ENCODE measurements at regions not wholly inside any gene's neighbourhood (a gene's known extent, or its start where the extent isn't known, plus 50 kb on each side); places are given as distances from the start of the nearest gene placed in this dataset.

DNA sequence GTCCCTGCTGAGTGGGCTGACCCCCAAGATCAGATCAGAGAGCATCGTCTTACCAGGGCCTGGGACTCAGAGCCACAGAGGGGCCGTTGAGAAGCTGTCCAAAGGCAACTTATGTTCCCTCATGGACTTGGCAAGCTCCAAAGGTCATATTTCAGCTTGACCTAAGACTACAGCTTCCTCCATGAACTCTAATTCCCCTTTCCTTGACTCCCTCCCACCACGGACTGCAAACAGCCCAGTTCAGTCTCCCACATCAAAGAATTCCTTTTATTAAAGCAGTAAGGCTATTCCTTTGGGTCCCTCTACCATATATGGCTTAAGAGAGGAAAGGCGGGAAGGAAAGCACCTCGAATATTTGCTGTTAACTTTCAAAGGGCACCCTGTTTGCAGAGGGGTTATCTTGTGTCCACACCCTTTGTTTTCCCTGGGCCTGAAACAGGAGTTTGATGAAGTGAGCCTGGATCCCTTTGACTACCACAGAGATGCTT lies 146.1 kb upstream of the THBS1 start:
- no peak for DNase-seq (ENCODE audit: low spot score)
- in situ Hi-C loops (cut with HindIII; ENCODE audit: low sequenced_read_pairs), result no loop called here

DNA sequence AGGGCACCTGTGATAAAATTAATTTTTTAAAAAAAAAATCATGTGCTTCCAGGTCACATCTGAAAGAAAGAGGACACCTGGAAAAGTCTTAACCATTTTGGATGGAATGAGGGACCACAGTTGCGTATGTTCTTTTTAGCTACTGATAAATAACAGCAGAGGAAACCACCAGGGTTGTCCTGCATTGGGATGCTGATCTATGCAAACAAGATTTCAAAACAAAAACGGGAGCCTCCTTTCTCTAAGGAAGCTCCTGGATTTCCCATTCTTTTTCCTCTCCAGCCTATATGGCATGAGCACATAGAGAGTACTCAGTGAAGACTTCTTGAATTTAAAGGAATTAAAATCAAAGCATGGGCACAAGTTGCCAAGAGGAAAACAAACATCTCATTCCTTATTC lies 145.6 kb upstream of the THBS1 start:
- in situ Hi-C loops (cut with HindIII; ENCODE audit: low sequenced_read_pairs), result no loop called here

DNA sequence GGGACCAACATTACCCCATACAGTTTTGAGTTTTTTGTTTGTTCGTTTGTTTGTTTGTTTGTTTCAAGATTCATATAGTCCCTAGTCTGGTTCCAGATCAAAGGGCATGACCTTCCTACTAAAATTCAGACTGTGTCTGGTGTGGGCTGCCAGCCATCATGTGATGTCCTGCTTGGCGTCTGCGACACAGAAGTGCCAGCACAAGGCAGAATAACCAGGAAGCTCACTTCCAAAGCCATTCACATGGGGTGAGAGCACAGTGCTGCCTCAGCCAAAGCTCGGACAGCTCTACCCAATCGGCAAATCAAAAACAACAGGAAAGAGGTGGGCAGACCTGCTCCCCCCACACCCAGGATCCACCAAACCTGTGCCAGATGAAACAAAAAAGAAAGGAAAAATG lies 142.6 kb upstream of the THBS1 start:
- in situ Hi-C loops (cut with HindIII; ENCODE audit: low sequenced_read_pairs), result no loop called here
- DNase-seq (ENCODE audit: low spot score), result peak; percentile 12

More for the DNA sequence above, 145.6 kb upstream of the THBS1 start:
- no peak for DNase-seq (ENCODE audit: low spot score)

DNA sequence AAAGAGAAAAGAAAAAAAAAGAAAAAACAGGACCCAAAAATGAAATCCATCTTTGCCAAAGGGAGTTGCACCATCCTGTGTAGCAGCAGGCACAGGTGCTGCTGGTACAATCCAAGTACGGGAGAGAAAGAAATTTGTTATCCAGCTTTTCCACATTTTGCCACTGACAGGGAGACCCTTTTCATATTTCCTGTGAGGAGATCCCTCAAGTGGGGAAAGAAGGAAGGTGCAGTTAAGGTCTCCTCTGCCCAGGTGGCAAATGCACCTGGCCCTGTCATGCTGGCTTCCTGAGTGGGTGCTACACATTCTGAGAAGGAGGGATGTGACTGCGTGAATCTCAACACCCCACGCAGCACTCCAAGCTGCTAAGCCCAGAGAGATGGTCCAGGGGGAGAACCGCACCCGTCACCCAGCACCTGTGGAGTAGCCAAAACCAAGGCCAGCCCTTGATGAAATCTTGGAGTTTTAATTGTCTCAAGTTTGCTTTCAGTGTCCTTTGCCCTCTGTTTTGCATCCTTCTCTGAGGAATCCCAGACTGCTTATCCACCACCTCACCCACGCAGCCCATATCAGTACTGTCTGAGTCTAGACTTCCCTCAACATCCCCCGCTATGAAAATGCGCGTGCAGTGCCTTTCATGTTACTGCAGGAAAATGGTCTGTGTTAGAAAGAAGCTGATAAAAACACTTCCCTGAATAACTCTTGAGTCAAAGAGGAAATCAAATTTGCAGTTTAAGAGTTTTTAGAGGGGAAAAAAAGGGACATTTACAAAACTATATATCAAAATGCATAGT lies 141.9 kb upstream of the THBS1 start:
- peak; percentile 19 for DNase-seq (ENCODE audit: low spot score)
- in situ Hi-C loops (cut with HindIII; ENCODE audit: low sequenced_read_pairs), result no loop called here

DNA sequence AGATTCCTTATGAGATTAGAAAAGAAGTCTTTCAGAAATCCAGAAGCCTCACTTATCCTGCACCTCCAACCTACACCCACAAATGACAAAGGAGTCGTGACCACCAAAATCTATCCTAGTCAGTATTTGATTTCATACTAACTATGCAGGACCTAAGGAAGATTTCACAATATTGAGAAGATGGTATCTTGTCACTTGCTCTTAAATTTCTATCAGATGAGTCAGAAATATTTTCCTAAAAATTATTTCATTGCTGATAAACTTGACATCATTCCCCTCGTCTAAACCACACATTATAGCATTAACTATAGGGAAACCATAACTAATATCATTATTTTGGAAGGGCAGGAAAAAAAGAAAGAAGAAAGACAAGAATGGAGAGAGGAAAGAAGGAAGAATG lies 138.0 kb upstream of the THBS1 start:
- DNase-seq (ENCODE audit: low spot score), result no peak
- in situ Hi-C loops (cut with HindIII; ENCODE audit: low sequenced_read_pairs), result no loop called here

DNA sequence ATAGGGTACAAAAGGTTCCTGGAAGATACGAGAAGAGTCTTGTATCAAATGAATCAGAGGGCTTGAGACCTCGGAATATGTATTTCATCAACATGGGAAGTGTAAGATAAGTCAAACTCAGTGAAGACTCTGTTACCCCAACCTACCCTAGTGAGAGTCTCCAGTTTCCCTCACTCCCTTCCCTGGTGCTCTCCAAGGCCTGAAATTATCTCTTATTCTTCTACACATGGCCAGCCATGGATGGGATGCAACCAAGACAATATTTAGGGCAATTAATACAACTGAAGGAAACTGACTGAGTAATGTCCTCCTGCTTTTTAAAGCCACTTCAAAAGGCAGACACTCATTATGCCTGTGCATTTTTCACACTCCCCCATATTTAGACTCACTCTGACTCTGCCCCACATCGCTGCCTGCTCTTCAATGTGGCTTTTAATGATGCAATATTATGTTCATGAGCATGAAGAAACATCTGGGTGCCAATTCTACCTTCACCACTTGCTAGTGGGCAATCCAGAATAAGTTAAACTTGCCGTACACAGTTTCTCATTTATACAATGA lies 137.1 kb upstream of the THBS1 start:
- in situ Hi-C loops (cut with HindIII; ENCODE audit: low sequenced_read_pairs), result no loop called here
- DNase-seq (ENCODE audit: low spot score), result no peak

DNA sequence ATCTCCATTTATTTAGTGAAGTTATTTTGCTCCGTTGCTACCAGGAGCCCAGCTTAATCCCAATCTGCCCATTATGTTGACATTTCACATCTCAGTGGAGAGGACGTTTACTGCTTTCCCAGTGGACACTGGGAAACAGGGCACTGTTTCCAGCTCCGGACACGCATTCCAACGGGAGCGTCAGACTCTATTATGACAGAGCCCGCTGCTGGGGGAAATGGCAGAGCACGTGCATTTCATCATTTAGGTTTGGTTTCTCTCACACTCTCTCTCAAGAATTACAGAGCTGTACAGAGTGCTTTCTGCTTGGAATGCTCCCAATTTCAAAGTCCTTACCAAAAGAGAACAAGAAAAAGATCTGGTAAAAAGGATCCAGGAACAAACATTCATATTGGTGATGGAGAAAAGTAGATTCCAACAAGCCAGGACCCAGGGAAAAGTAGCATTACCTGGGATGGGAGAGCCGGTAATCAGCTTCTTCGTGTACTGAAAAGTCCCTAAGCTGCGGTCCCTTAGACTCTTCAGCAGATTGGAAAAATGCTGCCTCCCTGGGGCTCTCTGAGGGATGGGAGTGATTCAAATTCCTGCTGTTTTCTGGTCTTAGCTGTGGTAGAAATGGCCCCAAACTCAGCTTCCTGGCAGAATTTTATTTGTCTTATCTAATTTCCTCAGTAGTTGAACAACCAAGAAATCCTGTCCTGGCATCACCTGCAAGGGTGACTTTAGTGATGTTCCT lies 136.0 kb upstream of the THBS1 start:
- in situ Hi-C loops (cut with HindIII; ENCODE audit: low sequenced_read_pairs), result no loop called here
- DNase-seq (ENCODE audit: low spot score), result no peak

DNA sequence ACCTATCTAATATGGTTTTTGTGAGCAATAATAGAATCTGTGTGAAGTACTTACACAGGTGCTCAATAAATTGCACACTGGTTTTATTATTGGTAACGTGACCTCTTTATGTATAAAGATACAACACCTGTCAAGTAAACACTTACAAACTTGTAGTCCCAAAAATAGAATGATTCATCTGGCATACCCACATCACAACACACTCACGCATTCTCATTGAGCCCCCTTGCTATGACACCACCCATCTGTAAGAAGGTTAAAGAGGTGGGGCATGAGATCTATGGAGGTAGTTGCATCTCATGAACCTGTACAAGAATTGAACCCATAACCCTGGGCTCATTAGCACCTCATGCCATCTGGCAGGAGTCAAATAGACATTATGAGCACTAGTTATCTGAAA lies 134.9 kb upstream of the THBS1 start:
- in situ Hi-C loops (cut with HindIII; ENCODE audit: low sequenced_read_pairs), result no loop called here
- no peak for DNase-seq (ENCODE audit: low spot score)

DNA sequence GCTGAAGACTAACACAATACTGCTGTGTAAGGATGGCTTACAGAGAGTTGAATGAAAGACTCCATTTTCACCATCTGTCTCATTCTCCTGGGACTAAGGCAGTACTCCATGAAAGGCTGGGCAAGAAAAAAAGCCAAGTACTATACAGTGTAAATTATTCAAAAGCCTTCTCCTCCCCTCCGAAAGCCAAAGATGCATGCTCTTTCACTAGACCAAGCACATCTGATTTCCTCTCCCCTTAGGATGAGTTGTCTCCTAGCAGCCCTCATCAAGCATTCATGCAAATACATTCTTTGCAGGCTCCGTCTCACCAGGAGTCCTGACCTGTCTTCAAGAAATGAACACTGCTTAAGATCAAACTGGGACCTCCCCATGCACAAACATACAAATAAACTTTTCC lies 133.5 kb upstream of the THBS1 start:
- DNase-seq (ENCODE audit: low spot score), result no peak
- in situ Hi-C loops (cut with HindIII; ENCODE audit: low sequenced_read_pairs), result no loop called here

DNA sequence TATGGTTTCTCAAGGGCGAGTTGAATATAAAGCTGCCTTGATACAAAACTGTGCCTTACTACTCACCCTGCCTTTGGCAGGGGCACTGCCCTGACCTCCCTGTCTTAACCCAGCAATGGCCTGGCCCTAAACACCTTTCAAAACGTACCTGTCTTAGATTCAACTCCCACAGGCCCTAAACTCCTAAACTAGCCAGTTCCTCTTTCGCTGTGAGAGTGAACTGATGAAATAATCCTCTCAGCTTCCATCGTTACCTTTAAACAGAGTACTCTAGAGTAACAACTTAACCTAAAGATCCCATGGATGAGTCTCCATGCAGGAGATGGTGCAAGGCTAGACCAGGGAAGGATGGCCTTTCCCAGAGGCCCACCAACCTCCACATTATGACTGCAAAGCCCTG lies 133.0 kb upstream of the THBS1 start:
- no peak for DNase-seq (ENCODE audit: low spot score)
- in situ Hi-C loops (cut with HindIII; ENCODE audit: low sequenced_read_pairs), result no loop called here

DNA sequence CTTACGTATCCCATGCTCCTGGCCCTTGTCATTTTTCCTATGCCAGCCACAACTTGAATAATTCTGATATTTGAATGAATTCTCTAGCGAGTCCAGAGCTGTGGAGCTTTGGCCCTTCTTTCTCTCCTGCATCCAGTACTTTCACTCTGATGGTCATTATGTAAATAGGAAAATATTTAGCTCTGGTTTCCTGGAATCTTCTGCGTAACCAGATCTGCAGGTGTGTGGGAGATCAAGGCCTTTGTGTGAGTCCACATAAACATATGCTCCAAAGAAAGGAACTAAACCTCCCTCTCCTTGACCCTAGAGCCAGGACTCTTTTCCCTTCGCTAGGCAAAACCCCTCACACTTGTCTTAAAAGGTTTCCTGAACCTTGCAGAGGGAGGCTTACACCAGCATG lies 132.5 kb upstream of the THBS1 start:
- no peak for DNase-seq (ENCODE audit: low spot score)

DNA sequence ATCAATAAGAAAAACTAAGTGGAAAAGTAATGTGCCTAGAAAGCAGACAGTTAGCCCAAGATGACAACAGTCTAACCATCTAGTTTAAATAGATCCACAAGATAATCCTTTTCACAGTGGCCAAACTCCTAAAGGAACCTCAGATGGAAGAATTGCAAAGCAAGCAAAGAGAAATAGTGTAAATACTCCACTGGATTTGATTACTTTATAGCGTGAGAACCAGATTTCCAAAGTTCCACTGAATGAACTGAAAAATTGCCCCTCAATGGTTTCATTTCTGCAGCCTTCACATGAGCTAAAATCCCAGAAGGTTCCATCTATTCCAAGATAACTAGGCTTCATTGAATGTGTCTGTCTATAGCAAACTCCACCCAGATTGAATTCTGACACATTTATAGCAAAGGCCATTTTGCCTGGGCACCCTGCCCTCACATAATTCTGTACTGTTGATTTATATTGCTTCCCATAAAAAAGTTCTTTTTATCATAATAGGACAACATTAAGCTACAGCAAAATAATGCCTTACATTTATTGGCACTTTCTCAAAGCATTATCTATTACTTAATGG lies 129.7 kb upstream of the THBS1 start:
- in situ Hi-C loops (cut with HindIII; ENCODE audit: low sequenced_read_pairs), result no loop called here
- DNase-seq (ENCODE audit: low spot score), result no peak

More for the DNA sequence above, 132.5 kb upstream of the THBS1 start:
- in situ Hi-C loops (cut with HindIII; ENCODE audit: low sequenced_read_pairs), result no loop called here

DNA sequence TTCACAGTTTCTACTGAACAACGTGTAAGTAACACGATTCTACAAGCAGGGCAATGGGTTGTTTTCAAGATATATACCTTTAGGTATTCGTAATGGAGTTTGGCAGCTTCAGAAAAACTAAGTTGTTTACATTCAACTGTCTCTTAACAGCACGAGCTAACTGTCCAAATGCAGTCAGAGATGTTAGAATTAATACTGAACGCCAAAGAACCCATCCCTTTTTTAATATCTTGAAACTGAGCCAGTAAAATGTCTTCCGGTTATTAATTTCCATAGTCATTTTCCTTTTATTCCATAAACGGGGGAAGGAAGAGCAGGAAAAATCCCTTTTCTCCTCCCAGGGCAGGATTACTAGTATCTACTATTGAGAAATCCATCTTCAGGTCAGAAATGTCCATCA lies 129.0 kb upstream of the THBS1 start:
- in situ Hi-C loops (cut with HindIII; ENCODE audit: low sequenced_read_pairs), result no loop called here
- no peak for DNase-seq (ENCODE audit: low spot score)

DNA sequence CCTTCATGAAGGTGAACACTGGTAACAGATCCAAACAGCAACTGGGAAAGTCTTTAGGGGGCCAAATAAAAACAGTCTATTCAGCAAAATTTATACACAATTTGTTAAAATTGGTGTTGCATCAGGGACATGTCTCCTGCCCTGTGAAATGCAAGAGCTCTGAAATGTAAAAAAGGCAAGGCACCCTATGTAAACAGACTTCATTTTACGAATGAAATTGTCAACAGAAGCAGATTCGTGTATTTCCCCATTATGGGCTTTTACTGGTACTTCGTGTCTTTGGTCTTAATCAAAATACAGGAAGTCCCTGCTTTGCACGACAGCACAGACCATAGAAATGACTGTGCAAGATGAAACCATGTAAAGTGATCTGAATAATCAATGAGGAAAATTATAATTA lies 127.3 kb upstream of the THBS1 start:
- no peak for DNase-seq (ENCODE audit: low spot score)
- in situ Hi-C loops (cut with HindIII; ENCODE audit: low sequenced_read_pairs), result no loop called here

DNA sequence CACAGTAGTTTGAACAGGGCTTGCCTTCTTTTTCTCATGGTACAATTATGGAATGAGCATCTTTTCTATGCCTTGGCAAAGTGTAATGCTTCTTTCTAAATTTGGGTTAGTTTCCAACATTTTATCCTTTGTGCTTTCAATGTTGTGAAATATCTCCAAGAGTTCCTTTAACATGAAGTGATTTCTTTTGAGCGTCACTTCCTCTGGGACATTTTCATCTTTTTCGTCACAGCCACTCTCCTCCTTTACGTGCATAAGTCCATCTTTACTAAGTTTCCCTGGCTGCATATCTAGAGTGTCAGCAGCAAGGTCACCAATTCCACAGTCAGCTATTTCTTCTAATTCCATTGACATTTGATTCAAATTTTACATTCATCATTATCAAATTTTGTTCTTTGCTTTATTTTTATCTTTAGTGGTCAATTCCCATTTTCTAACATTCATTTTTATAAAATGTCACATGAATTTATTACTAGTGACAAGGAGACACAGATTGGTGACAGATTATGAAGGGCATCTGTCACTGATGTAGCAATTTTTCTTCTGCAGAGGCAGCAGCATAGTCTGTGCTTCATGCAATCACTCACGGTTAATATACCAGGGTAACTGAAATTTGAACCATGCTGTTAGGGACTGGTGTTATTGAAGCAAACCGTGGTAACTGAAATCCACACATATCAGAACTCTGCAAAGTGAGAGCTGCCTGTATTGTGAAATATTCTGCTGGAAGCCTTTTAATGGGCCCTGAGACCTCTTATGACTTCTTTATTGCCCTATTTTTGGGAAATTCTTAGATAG lies 126.5 kb upstream of the THBS1 start:
- no peak for DNase-seq (ENCODE audit: low spot score)
- in situ Hi-C loops (cut with HindIII; ENCODE audit: low sequenced_read_pairs), result no loop called here

DNA sequence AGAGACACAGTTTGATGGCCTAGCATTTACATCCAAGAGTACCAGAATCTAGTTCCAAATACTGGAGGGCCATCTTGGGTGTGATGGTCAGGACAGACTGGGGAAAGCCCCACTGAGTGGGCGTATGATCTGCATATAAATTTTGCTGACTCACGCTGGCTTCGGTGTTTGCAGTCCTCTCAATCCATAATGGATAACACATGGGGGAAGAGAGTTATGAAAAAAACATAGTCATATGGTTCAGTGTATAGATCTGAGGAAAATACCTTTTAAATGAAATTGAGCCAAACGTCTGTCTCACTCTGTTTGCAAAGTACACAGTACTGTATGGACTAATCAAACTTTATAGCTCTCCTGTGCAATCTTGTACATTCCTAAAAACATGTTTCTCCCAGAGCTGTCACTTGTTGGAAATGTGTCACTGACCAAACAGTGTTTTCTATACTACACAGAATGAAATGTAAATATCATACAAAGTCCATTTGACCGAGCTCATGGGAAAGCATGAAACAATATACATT lies 125.3 kb upstream of the THBS1 start:
- in situ Hi-C loops (cut with HindIII; ENCODE audit: low sequenced_read_pairs), result no loop called here
- DNase-seq (ENCODE audit: low spot score), result no peak

DNA sequence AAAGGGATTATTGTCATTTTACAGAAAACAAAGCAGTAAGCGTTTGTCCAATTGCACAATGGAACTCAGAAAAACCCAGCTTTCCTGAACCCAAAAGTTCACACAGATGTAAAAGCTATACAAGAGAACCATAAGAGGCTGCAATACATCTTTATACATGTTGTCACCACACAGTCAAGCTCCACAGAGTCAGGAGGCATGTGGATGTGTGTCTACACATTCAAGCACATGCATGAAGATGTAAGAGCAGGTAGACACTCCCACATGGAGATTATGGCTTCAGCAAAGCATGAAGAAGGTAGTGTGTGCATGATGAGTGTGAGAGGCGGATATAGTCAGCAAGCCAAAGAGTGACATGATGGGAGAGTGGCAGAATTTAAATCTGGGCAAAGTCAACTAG lies 124.7 kb upstream of the THBS1 start:
- in situ Hi-C loops (cut with HindIII; ENCODE audit: low sequenced_read_pairs), result no loop called here
- no peak for DNase-seq (ENCODE audit: low spot score)

DNA sequence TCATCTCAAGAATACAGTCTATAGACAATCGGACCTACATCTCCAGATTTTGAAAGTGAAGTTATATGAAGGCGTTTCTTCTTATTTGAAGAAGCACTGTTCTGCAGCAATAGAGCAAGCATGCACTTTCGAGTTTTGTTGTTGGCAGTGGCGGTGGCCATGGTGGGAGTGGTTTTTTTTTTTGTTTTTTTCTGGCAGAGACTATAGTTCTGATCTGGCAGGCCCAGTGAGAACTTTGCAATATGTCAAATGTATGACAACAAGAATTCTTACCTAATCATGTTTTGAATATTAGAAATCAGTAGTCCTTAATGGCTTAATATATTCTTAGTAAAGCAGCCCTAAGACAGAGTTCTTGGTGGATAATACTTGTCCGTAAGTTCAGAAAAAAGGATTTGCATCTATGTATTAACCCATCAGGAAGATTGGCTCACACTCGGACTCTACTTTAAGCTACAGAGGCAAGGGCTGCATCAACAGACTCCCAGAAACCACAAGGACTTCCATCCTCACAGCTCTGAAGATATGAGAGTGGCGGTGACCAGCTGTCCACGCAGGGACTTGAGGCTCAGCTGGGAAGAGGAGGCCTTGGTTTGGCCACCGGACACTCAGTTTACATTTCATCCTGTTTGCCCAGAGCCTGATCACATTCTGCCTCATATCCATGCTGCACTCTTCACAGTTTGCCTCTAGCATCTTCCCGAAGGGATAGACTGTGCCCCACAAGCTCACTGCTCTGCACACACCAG lies 124.1 kb upstream of the THBS1 start:
- no peak for DNase-seq (ENCODE audit: low spot score)
- in situ Hi-C loops (cut with HindIII; ENCODE audit: low sequenced_read_pairs), result no loop called here

Data from G401 (cell line).